IMR-90 (cell line): ENCODE measurements at regions not wholly inside any gene's neighbourhood (a gene's known extent, or its start where the extent isn't known, plus 50 kb on each side); places are given as distances from the start of the nearest gene placed in this dataset.

Source experiments
- CEBPB ChIP-seq: IDR thresholded peaks from 2 replicates; pipeline ENCODE4 v1.6.1; 2012; ENCODE audit warnings: low read depth, low read length, improper control_type of control experiment
- CHD1 ChIP-seq: IDR thresholded peaks from 2 replicates; pipeline ENCODE4 v1.6.1; 2012; ENCODE audit warnings: low read depth, low read length, improper control_type of control experiment
- FOS ChIP-seq: fragments of 150-350 bp; IDR thresholded peaks from 2 replicates; pipeline ENCODE4 v1.6.1; 2016; ENCODE audit warnings: low read depth, low read length
- MXI1 ChIP-seq: IDR thresholded peaks from 2 replicates; pipeline ENCODE4 v1.6.1; 2012; ENCODE audit warnings: low read depth, mild to moderate bottlenecking, low read length, moderate library complexity, borderline replicate concordance
- POLR2A ChIP-seq: IDR thresholded peaks from 2 replicates; pipeline ENCODE4 v1.6.1; 2012; ENCODE audit warnings: mild to moderate bottlenecking, low read depth, low read length
- RFX5 ChIP-seq: IDR thresholded peaks from 2 replicates; pipeline ENCODE4 v1.8.0; 2012; ENCODE audit warnings: low read depth, mild to moderate bottlenecking, low read length, moderate library complexity
- TF ChIP-seq, protein P1 (sequence below): conservative IDR thresholded peaks from 2 replicates; pipeline ENCODE4 v1.5.1; 2012; ENCODE audit warnings: mild to moderate bottlenecking, low read depth, low read length, improper control_type of control experiment

- TF ChIP-seq RFX5, result no peak
- TF ChIP-seq, protein P1, sequence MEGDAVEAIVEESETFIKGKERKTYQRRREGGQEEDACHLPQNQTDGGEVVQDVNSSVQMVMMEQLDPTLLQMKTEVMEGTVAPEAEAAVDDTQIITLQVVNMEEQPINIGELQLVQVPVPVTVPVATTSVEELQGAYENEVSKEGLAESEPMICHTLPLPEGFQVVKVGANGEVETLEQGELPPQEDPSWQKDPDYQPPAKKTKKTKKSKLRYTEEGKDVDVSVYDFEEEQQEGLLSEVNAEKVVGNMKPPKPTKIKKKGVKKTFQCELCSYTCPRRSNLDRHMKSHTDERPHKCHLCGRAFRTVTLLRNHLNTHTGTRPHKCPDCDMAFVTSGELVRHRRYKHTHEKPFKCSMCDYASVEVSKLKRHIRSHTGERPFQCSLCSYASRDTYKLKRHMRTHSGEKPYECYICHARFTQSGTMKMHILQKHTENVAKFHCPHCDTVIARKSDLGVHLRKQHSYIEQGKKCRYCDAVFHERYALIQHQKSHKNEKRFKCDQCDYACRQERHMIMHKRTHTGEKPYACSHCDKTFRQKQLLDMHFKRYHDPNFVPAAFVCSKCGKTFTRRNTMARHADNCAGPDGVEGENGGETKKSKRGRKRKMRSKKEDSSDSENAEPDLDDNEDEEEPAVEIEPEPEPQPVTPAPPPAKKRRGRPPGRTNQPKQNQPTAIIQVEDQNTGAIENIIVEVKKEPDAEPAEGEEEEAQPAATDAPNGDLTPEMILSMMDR, result no peak
- TF ChIP-seq CEBPB, result no peak
- TF ChIP-seq POLR2A, result no peak
- no peak for TF ChIP-seq MXI1
- no peak for TF ChIP-seq FOS
- no peak for TF ChIP-seq CHD1
These were observed 67.8 kb upstream of the NEURL1B start for GRCh38 chr5:172573120-172573882.
